Endodermal cell (in vitro differentiated cells): ENCODE measurements at regions not wholly inside any gene's neighbourhood (a gene's known extent, or its start where the extent isn't known, plus 50 kb on each side); places are given as distances from the start of the nearest gene placed in this dataset.

Experiments
- DNase-seq: peaks from one replicate; pipeline ENCODE4 v3.0.0-alpha.2; 2017
- H3K27ac ChIP-seq: 2 replicates; pipeline ENCODE4 v1.5.1; 2013; ENCODE audit warnings: mild to moderate bottlenecking, low read depth, low read length, moderate library complexity
- H3K27me3 ChIP-seq: 2 replicates; pipeline ENCODE4 v1.6.1; 2013; ENCODE audit warnings: mild to moderate bottlenecking, low read length, moderate library complexity; ENCODE audit not compliant: insufficient read depth, control insufficient read depth, poor library complexity, severe bottlenecking
- H3K36me3 ChIP-seq: 2 replicates; pipeline ENCODE4 v1.7.0; 2013; ENCODE audit warnings: mild to moderate bottlenecking, low read length, moderate library complexity; ENCODE audit not compliant: control insufficient read depth, insufficient read depth
- H3K4me1 ChIP-seq: one replicate; pipeline ENCODE4 v1.7.0; 2013; ENCODE audit warnings: low read length; ENCODE audit not compliant: control insufficient read depth, insufficient read depth
- H3K4me3 ChIP-seq: 2 replicates; pipeline ENCODE4 v1.5.1; 2013; ENCODE audit warnings: mild to moderate bottlenecking, low read length, moderate library complexity
- H3K9ac ChIP-seq: 2 replicates; pipeline ENCODE4 v1.6.1; 2013; ENCODE audit warnings: mild to moderate bottlenecking, low read length, moderate library complexity; ENCODE audit not compliant: poor library complexity, severe bottlenecking; ENCODE audit errors: extremely low read depth
- H3K9me3 ChIP-seq: 2 replicates; pipeline ENCODE4 v1.6.1; 2013; ENCODE audit warnings: mild to moderate bottlenecking, low read length, moderate library complexity; ENCODE audit not compliant: control insufficient read depth
- H3K27ac Mint-ChIP-seq: 2 replicates; pipeline ENCODE4 v1.8.0; 2020; ENCODE audit warnings: mixed read lengths
- H3K27me3 Mint-ChIP-seq: 2 replicates; pipeline ENCODE4 v1.8.0; 2021; ENCODE audit warnings: mild to moderate bottlenecking, mixed read lengths; ENCODE audit not compliant: insufficient read depth
- H3K36me3 Mint-ChIP-seq: 2 replicates; pipeline ENCODE4 v1.8.0; 2020; ENCODE audit warnings: low read depth, mixed read lengths
- H3K4me1 Mint-ChIP-seq: 2 replicates; pipeline ENCODE4 v1.8.0; 2020; ENCODE audit warnings: mixed read lengths
- H3K4me3 Mint-ChIP-seq: 2 replicates; pipeline ENCODE4 v1.8.0; 2020; ENCODE audit warnings: mild to moderate bottlenecking, moderate library complexity, mixed read lengths
- H3K9me3 Mint-ChIP-seq: 2 replicates; pipeline ENCODE4 v1.8.0; 2020; ENCODE audit warnings: mild to moderate bottlenecking, mixed read lengths
- WGBS, 2 experiments: methylation state at CpG; one replicate each; pipeline versions ENCODE4 v1.1.5 to v1.1.7; 2013; ENCODE audit warnings: missing lambda C conversion rate in 2 of 2, mixed read lengths in 1 of 2; ENCODE audit not compliant: insufficient coverage in 1 of 2, insufficient read length in 1 of 2; 5-methylcytosine and 5-hydroxymethylcytosine counted together
- TF ChIP-seq, protein P1 (sequence below): fragments of 200-600 bp; sonication (generic); conservative IDR thresholded peaks from 2 replicates; pipeline ENCODE4 v1.5.0; 2021; ENCODE audit warnings: antibody characterized with exemption, mild to moderate bottlenecking

DNA sequence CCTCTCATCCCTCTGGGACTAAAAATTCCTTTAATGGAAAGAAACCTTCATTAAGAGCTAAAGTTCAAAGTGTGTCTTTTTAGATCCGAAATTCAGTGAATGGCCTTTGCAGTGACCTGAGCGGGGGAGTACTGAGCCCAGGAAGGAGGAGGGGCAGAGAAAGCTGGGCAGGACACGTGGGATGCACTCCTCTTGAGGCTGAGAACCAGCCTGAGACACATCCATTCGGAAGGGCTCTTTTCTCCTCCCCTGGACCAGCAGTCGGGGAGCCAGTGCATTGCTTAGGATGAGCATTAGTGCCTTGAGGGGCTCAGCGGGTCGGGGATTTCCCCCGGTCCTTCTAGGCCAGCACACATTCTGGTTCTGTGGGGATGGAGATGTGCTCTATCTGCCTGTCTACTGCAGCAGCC lies 258.9 kb upstream of the B3GAT1 start:
- H3K27ac ChIP-seq = no peak overlapping the region
- Mint-ChIP-seq H3K9me3 (no peaks in the 10 kb centered on the region), H3K27me3 (peaks cover 14% of the 10 kb centered on the region), H3K4me3 (no peak overlapping the region), H3K27ac (no peak overlapping the region), H3K4me1 (peaks cover 11% of the 10 kb centered on the region), H3K36me3 (no peaks in the 10 kb centered on the region)
- H3K9ac ChIP-seq = no peak overlapping the region
- H3K4me3 ChIP-seq = no peak overlapping the region
- H3K4me1 ChIP-seq = no peaks in the 10 kb centered on the region
- no peaks in the 10 kb centered on the region for H3K27me3 ChIP-seq
- WGBS, 2 experiments = 73 to 75% methylated on average over 8 of the region's 8 CpGs
- TF ChIP-seq, protein P1, sequence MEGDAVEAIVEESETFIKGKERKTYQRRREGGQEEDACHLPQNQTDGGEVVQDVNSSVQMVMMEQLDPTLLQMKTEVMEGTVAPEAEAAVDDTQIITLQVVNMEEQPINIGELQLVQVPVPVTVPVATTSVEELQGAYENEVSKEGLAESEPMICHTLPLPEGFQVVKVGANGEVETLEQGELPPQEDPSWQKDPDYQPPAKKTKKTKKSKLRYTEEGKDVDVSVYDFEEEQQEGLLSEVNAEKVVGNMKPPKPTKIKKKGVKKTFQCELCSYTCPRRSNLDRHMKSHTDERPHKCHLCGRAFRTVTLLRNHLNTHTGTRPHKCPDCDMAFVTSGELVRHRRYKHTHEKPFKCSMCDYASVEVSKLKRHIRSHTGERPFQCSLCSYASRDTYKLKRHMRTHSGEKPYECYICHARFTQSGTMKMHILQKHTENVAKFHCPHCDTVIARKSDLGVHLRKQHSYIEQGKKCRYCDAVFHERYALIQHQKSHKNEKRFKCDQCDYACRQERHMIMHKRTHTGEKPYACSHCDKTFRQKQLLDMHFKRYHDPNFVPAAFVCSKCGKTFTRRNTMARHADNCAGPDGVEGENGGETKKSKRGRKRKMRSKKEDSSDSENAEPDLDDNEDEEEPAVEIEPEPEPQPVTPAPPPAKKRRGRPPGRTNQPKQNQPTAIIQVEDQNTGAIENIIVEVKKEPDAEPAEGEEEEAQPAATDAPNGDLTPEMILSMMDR = no peak
- peak; percentile 41 for DNase-seq
- H3K9me3 ChIP-seq = no peaks in the 10 kb centered on the region
- H3K36me3 ChIP-seq = no peaks in the 10 kb centered on the region

DNA sequence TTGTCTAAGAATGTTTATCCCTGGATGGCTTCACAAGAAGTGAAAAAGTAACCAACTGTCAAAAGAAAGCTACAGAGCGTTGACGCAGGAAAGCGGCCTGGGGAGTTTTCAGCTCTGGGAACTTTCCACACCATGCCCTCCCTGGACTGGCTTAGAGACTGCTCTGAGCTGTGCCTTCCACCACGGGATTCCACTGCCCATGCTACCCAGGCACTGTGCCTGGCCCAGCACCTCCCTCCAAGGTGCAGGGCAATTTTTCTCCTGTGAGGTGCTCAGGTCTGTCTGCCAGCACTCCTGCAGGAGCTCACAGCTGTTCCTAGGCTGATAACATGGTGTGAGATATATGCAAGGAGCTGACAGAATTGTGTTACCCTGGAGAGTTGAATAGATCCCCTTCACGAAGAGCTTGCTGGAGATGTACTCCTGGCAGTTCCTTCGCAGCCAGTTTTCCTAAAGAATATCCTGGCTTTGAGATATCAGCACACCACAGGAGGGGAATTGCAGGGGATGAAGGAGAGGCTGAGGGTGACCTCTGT lies 258.3 kb upstream of the B3GAT1 start:
- WGBS, 2 experiments = 70 to 94% methylated on average over 3 to 6 of the region's 6 CpGs
- Mint-ChIP-seq H3K36me3 (no peaks in the 10 kb centered on the region), H3K4me1 (peaks cover 11% of the 10 kb centered on the region), H3K4me3 (no peak overlapping the region), H3K27ac (no peak overlapping the region), H3K9me3 (no peaks in the 10 kb centered on the region), H3K27me3 (peaks cover 14% of the 10 kb centered on the region)
- Histone ChIP-seq H3K9me3 (no peaks in the 10 kb centered on the region), H3K36me3 (no peaks in the 10 kb centered on the region), H3K27me3 (no peaks in the 10 kb centered on the region), H3K9ac (no peak overlapping the region), H3K4me3 (no peak overlapping the region), H3K4me1 (no peaks in the 10 kb centered on the region), H3K27ac (no peak overlapping the region)
- peak; percentile 48 for DNase-seq
- TF ChIP-seq, protein P1 = no peak

DNA sequence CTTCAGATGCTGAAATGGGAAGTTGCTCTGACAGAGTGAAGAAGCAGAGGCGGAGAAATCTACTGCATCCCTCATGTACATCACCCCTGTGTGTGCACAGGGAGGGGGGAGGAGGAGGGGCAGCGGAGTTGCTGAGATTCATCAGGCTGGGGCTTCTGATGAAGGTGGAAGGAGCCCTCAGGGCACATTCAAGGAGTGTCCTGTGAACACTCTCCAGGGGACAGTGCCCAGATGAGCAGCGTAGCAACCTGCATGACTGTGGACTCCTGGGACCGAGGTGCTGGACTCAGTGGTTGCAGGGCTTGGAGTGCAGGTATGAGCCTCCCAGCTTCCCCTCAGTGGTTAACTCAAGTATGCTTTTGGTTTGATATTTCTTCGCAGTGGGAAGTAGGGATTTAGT lies 257.8 kb upstream of the B3GAT1 start:
- Histone ChIP-seq H3K27ac (no peak overlapping the region), H3K9ac (no peak overlapping the region), H3K4me3 (no peak overlapping the region), H3K27me3 (no peaks in the 10 kb centered on the region), H3K36me3 (no peaks in the 10 kb centered on the region), H3K4me1 (no peaks in the 10 kb centered on the region), H3K9me3 (no peaks in the 10 kb centered on the region)
- Mint-ChIP-seq H3K36me3 (no peaks in the 10 kb centered on the region), H3K9me3 (no peaks in the 10 kb centered on the region), H3K4me3 (no peak overlapping the region), H3K27me3 (peaks cover 14% of the 10 kb centered on the region), H3K4me1 (peaks cover 11% of the 10 kb centered on the region), H3K27ac (no peak overlapping the region)
- TF ChIP-seq, protein P1 = no peak
- DNase-seq = peak; percentile 10
- WGBS, 2 experiments = 88 to 97% methylated on average over 3 to 4 of the region's 5 CpGs
